ENCODE measurements at regions not wholly inside any gene's neighbourhood (a gene's known extent, or its start where the extent isn't known, plus 50 kb on each side); places are given as distances from the start of the nearest gene placed in this dataset.
"Not testable (repeated sequence)": the region's sequence is repeated elsewhere in the genome, so short reads cannot be mapped to it uniquely, and the experiment has no call there.

DNA sequence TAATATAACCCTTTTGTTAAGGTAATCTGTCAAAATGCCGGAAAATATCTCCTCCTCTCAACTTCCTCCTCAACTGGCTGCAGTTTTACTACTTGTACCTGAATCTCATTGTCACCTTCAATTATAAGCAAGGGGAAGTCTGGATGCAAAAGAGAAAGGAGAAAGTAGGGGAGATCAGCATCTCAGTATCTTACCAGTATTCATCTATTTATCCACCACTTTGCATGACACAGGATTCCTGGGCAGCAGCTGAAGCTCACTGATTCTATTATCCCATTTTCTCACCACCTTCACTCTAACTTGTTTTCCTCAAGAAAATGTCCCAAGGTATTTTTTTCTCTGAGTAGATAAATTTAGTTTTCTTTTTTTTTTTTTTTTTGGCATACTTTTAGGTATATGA, 440.5 kb upstream of the CBLB start:
- Mint-ChIP-seq H3K27me3 (ENCODE audit: insufficient read depth) (no peaks in the 10 kb centered on the region), H3K9me3 (peaks cover 5% of the 10 kb centered on the region), H3K36me3 (ENCODE audit: low read depth) (no peaks in the 10 kb centered on the region), H3K4me3 (no peak overlapping the region), H3K27ac (no peak overlapping the region), H3K4me1 (peaks cover 7% of the 10 kb centered on the region)
- H3K36me3 ChIP-seq (ENCODE audit: control insufficient read depth, insufficient read depth, low read length), result no peaks in the 10 kb centered on the region
- 89% methylated on average over 1 of the region's 1 CpG; no CpG with 5 or more reads in 1 of the 2 experiments for WGBS, 2 experiments (ENCODE audit: insufficient coverage in 1 of 2, insufficient read length in 1 of 2)
- H3K9me3 ChIP-seq (ENCODE audit: control insufficient read depth, low read length), result no peaks in the 10 kb centered on the region
- no peak overlapping the region for H3K9ac ChIP-seq (ENCODE audit: extremely low read depth, low read length, poor library complexity, severe bottlenecking)
- H3K27ac ChIP-seq (ENCODE audit: low read depth, low read length), result no peak overlapping the region
- H3K4me3 ChIP-seq (ENCODE audit: low read length), result no peak overlapping the region
- H3K4me1 ChIP-seq (ENCODE audit: control insufficient read depth, insufficient read depth, low read length), result no peaks in the 10 kb centered on the region
- no peak for DNase-seq
- no peaks in the 10 kb centered on the region for H3K27me3 ChIP-seq (ENCODE audit: control insufficient read depth, insufficient read depth, low read length, poor library complexity, severe bottlenecking)
- TF ChIP-seq, protein P1, sequence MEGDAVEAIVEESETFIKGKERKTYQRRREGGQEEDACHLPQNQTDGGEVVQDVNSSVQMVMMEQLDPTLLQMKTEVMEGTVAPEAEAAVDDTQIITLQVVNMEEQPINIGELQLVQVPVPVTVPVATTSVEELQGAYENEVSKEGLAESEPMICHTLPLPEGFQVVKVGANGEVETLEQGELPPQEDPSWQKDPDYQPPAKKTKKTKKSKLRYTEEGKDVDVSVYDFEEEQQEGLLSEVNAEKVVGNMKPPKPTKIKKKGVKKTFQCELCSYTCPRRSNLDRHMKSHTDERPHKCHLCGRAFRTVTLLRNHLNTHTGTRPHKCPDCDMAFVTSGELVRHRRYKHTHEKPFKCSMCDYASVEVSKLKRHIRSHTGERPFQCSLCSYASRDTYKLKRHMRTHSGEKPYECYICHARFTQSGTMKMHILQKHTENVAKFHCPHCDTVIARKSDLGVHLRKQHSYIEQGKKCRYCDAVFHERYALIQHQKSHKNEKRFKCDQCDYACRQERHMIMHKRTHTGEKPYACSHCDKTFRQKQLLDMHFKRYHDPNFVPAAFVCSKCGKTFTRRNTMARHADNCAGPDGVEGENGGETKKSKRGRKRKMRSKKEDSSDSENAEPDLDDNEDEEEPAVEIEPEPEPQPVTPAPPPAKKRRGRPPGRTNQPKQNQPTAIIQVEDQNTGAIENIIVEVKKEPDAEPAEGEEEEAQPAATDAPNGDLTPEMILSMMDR (conservative IDR thresholded peaks at IDR 0.05), result no peak

DNA sequence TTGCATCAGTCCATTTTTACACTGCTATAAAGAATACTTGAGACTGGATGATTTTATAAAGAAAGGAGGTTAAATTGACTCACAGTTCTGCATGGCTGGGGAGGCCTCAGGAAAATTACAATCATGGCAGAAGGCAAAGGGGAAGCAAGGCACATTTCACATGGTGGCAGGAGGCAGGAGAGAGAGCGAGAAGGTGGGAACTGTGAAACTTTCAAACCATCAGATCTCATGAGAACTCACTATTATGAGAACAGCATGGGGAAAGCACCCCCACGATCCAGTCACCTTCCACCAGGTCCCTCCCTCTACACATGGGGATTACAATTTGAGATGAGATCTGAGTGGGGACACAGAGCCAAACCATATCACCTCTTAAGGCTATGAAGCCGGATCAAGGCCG, 441.0 kb upstream of the CBLB start:
- H3K27me3 Mint-ChIP-seq (ENCODE audit: insufficient read depth); H3K4me1 Mint-ChIP-seq; H3K4me3 ChIP-seq (ENCODE audit: low read length); H3K27me3 ChIP-seq (ENCODE audit: control insufficient read depth, insufficient read depth, low read length, poor library complexity, severe bottlenecking); H3K4me1 ChIP-seq (ENCODE audit: control insufficient read depth, insufficient read depth, low read length); H3K4me3 Mint-ChIP-seq; H3K36me3 Mint-ChIP-seq (ENCODE audit: low read depth); H3K36me3 ChIP-seq (ENCODE audit: control insufficient read depth, insufficient read depth, low read length); H3K9me3 ChIP-seq (ENCODE audit: control insufficient read depth, low read length); H3K9me3 Mint-ChIP-seq; H3K27ac ChIP-seq (ENCODE audit: low read depth, low read length); H3K9ac ChIP-seq (ENCODE audit: extremely low read depth, low read length, poor library complexity, severe bottlenecking): not testable (repeated sequence)
- peak overlapping the region; percentile 23 for H3K27ac Mint-ChIP-seq
- DNase-seq, result peak; percentile 50
- 90% methylated on average over 4 of the region's 4 CpGs; no CpG with 5 or more reads in 1 of the 2 experiments for WGBS, 2 experiments (ENCODE audit: insufficient coverage in 1 of 2, insufficient read length in 1 of 2)

DNA sequence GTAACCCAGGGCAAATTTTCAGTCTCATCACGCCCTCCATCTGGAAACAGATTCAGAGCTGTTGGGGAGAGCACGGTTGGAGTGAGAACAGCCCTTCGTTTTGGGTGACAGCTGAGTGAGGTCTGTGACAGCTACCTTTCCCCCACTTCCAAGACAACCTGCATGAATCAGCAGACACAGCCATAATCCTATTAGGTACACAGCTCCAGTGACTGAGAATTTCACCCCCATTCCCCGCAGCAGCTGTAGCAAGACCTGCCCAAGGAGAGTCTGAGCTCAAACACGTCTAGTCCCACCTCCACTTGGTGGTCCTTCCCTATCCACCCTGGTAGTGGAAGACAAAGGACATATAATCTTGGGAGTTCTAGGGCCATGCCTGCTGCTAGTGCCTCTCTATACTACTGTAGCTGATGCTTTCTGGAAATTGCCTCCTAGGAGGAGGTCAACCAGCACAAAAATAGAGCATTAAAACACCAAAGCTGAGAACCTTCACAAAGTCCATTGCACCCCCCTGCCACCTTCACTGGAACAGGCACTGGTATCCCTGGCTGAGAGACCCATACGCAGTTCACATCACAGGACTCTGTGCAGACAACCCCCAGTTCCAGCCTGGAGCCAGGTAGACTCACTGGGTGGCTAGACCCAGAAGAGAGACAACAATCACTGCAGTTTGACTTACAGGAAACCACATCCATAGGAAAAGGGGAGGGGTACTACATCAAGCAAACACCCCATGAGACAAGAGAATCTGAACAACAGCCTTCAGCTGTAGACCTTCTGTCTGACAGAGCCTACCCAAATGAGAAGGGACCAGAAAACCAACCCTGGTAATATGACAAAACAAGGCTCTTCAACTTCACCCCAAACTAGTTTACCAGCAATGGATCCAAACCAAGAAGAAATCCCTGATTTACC, 448.6 kb upstream of the CBLB start:
- Mint-ChIP-seq H3K27me3 (ENCODE audit: insufficient read depth) (no peaks in the 10 kb centered on the region), H3K27ac (no peak overlapping the region), H3K4me1 (peaks cover 4% of the 10 kb centered on the region), H3K9me3 (peaks cover 7% of the 10 kb centered on the region), H3K36me3 (ENCODE audit: low read depth) (no peaks in the 10 kb centered on the region), H3K4me3 (no peak overlapping the region)
- DNase-seq, result no peak
- Histone ChIP-seq H3K4me3 (ENCODE audit: low read length) (no peak overlapping the region), H3K27me3 (ENCODE audit: control insufficient read depth, insufficient read depth, low read length, poor library complexity, severe bottlenecking) (no peaks in the 10 kb centered on the region), H3K4me1 (ENCODE audit: control insufficient read depth, insufficient read depth, low read length) (no peaks in the 10 kb centered on the region), H3K27ac (ENCODE audit: low read depth, low read length) (no peak overlapping the region), H3K9ac (ENCODE audit: extremely low read depth, low read length, poor library complexity, severe bottlenecking) (no peak overlapping the region), H3K9me3 (ENCODE audit: control insufficient read depth, low read length) (no peaks in the 10 kb centered on the region), H3K36me3 (ENCODE audit: control insufficient read depth, insufficient read depth, low read length) (no peaks in the 10 kb centered on the region)
- TF ChIP-seq, protein P1 (conservative IDR thresholded peaks at IDR 0.05), result no peak
- 90 to 100% methylated on average over 3 to 6 of the region's 6 CpGs for WGBS, 2 experiments (ENCODE audit: insufficient coverage in 1 of 2, insufficient read length in 1 of 2)

DNA sequence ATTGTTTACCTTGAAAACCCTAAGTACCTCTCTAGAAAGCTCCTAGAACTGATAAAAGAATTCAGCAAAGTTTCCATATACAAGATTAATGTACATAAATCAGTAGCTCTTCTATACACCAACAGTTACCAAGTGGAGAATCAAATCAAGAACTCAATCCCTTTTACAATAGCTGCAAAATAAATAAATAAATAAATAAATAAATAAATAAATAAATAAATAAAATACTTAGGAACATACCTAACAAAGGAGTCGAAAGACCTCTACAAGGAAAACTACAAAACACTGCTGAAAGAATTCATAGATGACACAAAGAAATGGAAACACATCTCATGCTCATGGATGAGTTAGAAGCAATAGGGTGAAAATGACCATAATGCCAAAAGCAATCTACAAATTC, 452.6 kb upstream of the CBLB start:
- H3K27me3 Mint-ChIP-seq (ENCODE audit: insufficient read depth); H3K4me3 ChIP-seq (ENCODE audit: low read length); H3K36me3 ChIP-seq (ENCODE audit: control insufficient read depth, insufficient read depth, low read length); H3K27ac ChIP-seq (ENCODE audit: low read depth, low read length); H3K27ac Mint-ChIP-seq; H3K36me3 Mint-ChIP-seq (ENCODE audit: low read depth); H3K9ac ChIP-seq (ENCODE audit: extremely low read depth, low read length, poor library complexity, severe bottlenecking); H3K27me3 ChIP-seq (ENCODE audit: control insufficient read depth, insufficient read depth, low read length, poor library complexity, severe bottlenecking); H3K4me1 Mint-ChIP-seq; DNase-seq; H3K4me1 ChIP-seq (ENCODE audit: control insufficient read depth, insufficient read depth, low read length); H3K4me3 Mint-ChIP-seq: not testable (repeated sequence)
- peaks cover 23% of the 10 kb centered on the region for H3K9me3 Mint-ChIP-seq
- peaks cover 16% of the 10 kb centered on the region for H3K9me3 ChIP-seq (ENCODE audit: control insufficient read depth, low read length)
- 100% methylated on average over 1 of the region's 1 CpG; no CpG with 5 or more reads in 1 of the 2 experiments for WGBS, 2 experiments (ENCODE audit: insufficient coverage in 1 of 2, insufficient read length in 1 of 2)

Data from endodermal cell (in vitro differentiated cells).